ENCODE measurements at regions not wholly inside any gene's neighbourhood (a gene's known extent, or its start where the extent isn't known, plus 50 kb on each side); places are given as distances from the start of the nearest gene placed in this dataset.

- TF ChIP-seq E2F8 (IDR thresholded peaks at IDR 0.05; ENCODE audit: low read depth, partially characterized antibody), result no peak
Observed at GRCh38 chr2:17317439-17317976, 200.7 kb downstream of the RAD51AP2 start (continued).

- Histone ChIP-seq H3K9ac (ENCODE audit: control insufficient read depth, insufficient read depth, low read length) (no peak overlapping the region), H3K27me3 (replicated peaks in 1 of 2; ENCODE audit: control insufficient read depth in 2 of 2, insufficient read depth in 2 of 2, low read length in 1 of 2) (no peaks in the 10 kb centered on the region), H3K79me2 (ENCODE audit: control insufficient read depth, insufficient read depth, low read length) (no peaks in the 10 kb centered on the region), H3K4me2 (ENCODE audit: control insufficient read depth, insufficient read depth) (no peak overlapping the region), H3K27ac (ENCODE audit: control insufficient read depth, insufficient read depth) (no peak overlapping the region), H2AFZ (ENCODE audit: control insufficient read depth, low read depth, low read length) (no peak overlapping the region), H4K20me1 (ENCODE audit: control insufficient read depth, insufficient read depth) (no peaks in the 10 kb centered on the region), H3K36me3 (ENCODE audit: control insufficient read depth in 2 of 2, insufficient read depth in 2 of 2, low read length in 1 of 2) (no peaks in the 10 kb centered on the region), H3K9me3 (replicated peaks; ENCODE audit: control insufficient read depth, insufficient read depth, low read length) (no peaks in the 10 kb centered on the region), H3K4me3 (no peak overlapping the region), H3K4me1 (ENCODE audit: control insufficient read depth, insufficient read depth, low read length) (no peaks in the 10 kb centered on the region)
- ATAC-seq (no peak), DNase-seq (ENCODE audit: low read depth, low spot score) (no peak), FAIRE-seq (no peak)
- intact Hi-C loops (cut with micrococcal nuclease; ENCODE audit: unreplicated experiment) (loop anchor here (5.0 kb wide), 1 partner anchor 359 kb away; no protein-coding TSS in a partner anchor), in situ Hi-C loops (cut with MboI) (no loop called here)
- RAD21 ChIA-PET (ENCODE audit: unreplicated experiment), result no interaction called here
- TF ChIP-seq SMAD5 (IDR thresholded peaks at IDR 0.05; ENCODE audit: low read depth) (no peak), KAT2A (conservative IDR thresholded peaks at IDR 0.05; ENCODE audit: control insufficient read depth, low read depth, low read length) (no peak), NRF1 (conservative IDR thresholded peaks at IDR 0.05; ENCODE audit: low read depth, low read length) (no peak), CBX3 (IDR thresholded peaks at IDR 0.05; ENCODE audit: borderline replicate concordance, low read depth) (no peak), BMI1 (IDR thresholded peaks at IDR 0.05; ENCODE audit: borderline replicate concordance) (no peak), IRF3 (IDR thresholded peaks at IDR 0.05) (no peak), NFYA (IDR thresholded peaks at IDR 0.05; ENCODE audit: borderline replicate concordance, low read depth, low read length) (no peak), ZBED1 (IDR thresholded peaks at IDR 0.05; ENCODE audit: borderline replicate concordance) (no peak), RFX5 (IDR thresholded peaks at IDR 0.05; ENCODE audit: low read depth, low read length) (no peak)
- BruUV-seq (replicated peaks), result no TSS peak
- 1% methylated on average over 4 of the region's 4 CpGs for WGBS (ENCODE audit: insufficient coverage, insufficient replicate concordance, low lambda C conversion rate, missing lambda C conversion rate)
- POLR2A ChIA-PET, result no interaction called here
- SMC1A ChIA-PET (ENCODE audit: uncharacterized antibody, unreplicated experiment), result no interaction called here
- CTCF ChIA-PET, result no interaction called here
Observed at GRCh38 chr2:17313261-17313660, 205.0 kb downstream of the RAD51AP2 start.
